ENCODE measurements at regions not wholly inside any gene's neighbourhood (a gene's known extent, or its start where the extent isn't known, plus 50 kb on each side); places are given as distances from the start of the nearest gene placed in this dataset.

- TF ChIP-seq ZNF445 (CRISPR knock-in tag; IDR thresholded peaks at IDR 0.05; ENCODE audit: low read depth) = no peak
- TF ChIP-seq, protein P1, sequence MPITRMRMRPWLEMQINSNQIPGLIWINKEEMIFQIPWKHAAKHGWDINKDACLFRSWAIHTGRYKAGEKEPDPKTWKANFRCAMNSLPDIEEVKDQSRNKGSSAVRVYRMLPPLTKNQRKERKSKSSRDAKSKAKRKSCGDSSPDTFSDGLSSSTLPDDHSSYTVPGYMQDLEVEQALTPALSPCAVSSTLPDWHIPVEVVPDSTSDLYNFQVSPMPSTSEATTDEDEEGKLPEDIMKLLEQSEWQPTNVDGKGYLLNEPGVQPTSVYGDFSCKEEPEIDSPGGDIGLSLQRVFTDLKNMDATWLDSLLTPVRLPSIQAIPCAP (CRISPR knock-in tag; IDR thresholded peaks at IDR 0.05; ENCODE audit: borderline replicate concordance) = no peak
- TF ChIP-seq HNRNPL (IDR thresholded peaks at IDR 0.05; ENCODE audit: low read depth, low read length) = no peak
- peak in 1 of 2 experiments; percentile 25; a peak in 1 of 3 replicates for TF ChIP-seq CBX3 (IDR thresholded peaks at IDR 0.05; ENCODE audit: borderline replicate concordance in 1 of 2, low read length in 2 of 2)
- no peak for TF ChIP-seq HMGN3 (IDR thresholded peaks at IDR 0.05; ENCODE audit: borderline replicate concordance, extremely low read depth, insufficient read length, low read depth, low read length)
- no peak for TF ChIP-seq MYC (IDR thresholded peaks at IDR 0.05; ENCODE audit: low read depth, low read length)
- TF ChIP-seq MYC (CRISPR knock-in tag; IDR thresholded peaks at IDR 0.05; ENCODE audit: borderline replicate concordance, low read depth) = no peak
- no peak for TF ChIP-seq NFATC3 (IDR thresholded peaks at IDR 0.05)
- TF ChIP-seq PPARD (CRISPR knock-in tag; IDR thresholded peaks at IDR 0.05) = no peak
- no peak for TF ChIP-seq CHCHD3 (CRISPR knock-in tag; IDR thresholded peaks at IDR 0.05)
- peak; percentile 43; the same call in 1 of the 2 replicates for TF ChIP-seq ETV1 (tag; conservative IDR thresholded peaks at IDR 0.05; ENCODE audit: low read depth)
- TF ChIP-seq POLR2AphosphoS2 (IDR thresholded peaks at IDR 0.05; ENCODE audit: low read length) = no peak
- no peak for TF ChIP-seq CTBP1 (IDR thresholded peaks at IDR 0.05; ENCODE audit: borderline replicate concordance)
- TF ChIP-seq BACH1 (tag; IDR thresholded peaks at IDR 0.05) = peak; percentile 90
- TF ChIP-seq CHD1 (IDR thresholded peaks at IDR 0.05; ENCODE audit: low read length) = no peak
- peak; percentile 36; the same call in 1 of the 2 replicates for TF ChIP-seq NFE2 (IDR thresholded peaks at IDR 0.05; ENCODE audit: low read depth)
- TF ChIP-seq ZNF785 (CRISPR knock-in tag; IDR thresholded peaks at IDR 0.05) = no peak
- TF ChIP-seq SIX5 (IDR thresholded peaks at IDR 0.05; ENCODE audit: borderline replicate concordance in 1 of 2, insufficient read depth in 1 of 2, low read depth in 1 of 2, low read length in 2 of 2) = no peak
- no peak for TF ChIP-seq MIER1 (IDR thresholded peaks at IDR 0.05; ENCODE audit: low read depth)
These were observed 1157.9 kb downstream of the TAF11L14 start (continued) for GRCh38 chr5:18792145-18792544.
